ENCODE measurements at regions not wholly inside any gene's neighbourhood (a gene's known extent, or its start where the extent isn't known, plus 50 kb on each side); places are given as distances from the start of the nearest gene placed in this dataset.

DNA sequence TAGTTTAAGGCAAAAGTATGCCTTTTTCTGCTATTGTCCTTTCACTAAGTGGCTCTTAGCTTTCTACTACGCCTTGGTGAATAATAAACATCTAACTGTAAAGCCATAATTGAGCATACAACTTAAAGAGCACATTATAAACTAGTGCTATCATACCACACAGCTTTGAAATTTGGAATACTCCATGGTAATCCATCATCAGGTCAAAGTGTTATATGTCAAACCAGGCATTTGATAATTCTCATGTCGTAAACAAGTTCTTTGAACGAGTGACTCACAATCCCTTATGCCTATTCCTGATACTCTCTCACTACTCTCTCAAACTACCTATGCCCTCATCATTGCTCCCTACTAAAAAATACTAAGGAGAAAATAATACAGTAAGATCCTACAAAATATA is 60.3 kb upstream of the FMN2 start:
- no peak for DNase-seq (ENCODE audit: low read depth)

DNA sequence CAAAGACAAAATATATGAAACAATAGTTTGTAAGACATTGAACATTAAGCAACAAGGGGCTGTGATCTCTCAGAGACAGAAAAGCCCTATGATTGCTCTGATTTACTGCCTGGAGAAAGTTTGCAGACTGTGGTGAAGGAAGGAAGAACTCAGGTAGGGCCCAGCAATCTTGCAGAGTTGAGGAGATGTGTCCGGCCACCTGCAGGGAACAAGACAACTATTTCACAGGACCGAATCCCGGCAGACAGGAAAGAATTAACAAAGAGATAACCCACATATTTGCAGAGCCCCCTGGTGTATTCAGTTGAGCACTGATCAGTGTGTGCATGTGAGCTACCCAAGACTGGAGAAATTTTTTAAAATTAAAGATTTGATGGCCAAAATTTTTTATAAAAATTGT is 58.3 kb upstream of the FMN2 start:
- DNase-seq (ENCODE audit: low read depth), result no peak

DNA sequence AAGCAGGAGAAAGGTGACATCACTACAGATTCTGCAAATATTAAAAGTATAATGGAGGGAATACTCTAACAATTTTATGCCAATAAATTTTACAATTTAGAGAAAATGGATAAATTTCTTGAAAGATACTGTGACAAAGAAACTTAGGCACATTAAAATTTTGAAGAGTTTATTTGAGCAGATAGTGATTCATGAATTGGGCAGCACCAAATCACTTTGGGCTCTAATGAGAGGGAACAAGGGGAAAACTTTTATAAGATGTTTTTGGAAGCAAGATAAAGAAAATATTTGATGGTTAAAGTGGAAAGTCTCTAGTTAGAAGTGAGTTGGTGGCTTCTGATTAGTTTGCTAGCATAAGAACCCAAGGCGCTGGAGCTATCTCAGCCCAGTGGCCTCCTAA is 55.2 kb upstream of the FMN2 start:
- DNase-seq (ENCODE audit: low read depth), result no peak

Data from activated T-cell treated with anti-CD3 and anti-CD28 coated beads for 1 hour (primary cell).